CMK (cell line): ENCODE measurements at regions not wholly inside any gene's neighbourhood (a gene's known extent, or its start where the extent isn't known, plus 50 kb on each side); places are given as distances from the start of the nearest gene placed in this dataset.
"Not testable (repeated sequence)": the region's sequence is repeated elsewhere in the genome, so short reads cannot be mapped to it uniquely, and the experiment has no call there.

Source experiments
- DNase-seq: peaks from one replicate; pipeline ENCODE4 v3.0.0-alpha.2; 2010; ENCODE audit warnings: low read depth

GRCh38 chr14:71328183-71328582, 420.9 kb downstream of the PCNX1 start:
- no peak for DNase-seq

- DNase-seq: no peak
Observed at GRCh38 chr14:71328954-71329353, 421.7 kb downstream of the PCNX1 start.

- no peak for DNase-seq
Observed at GRCh38 chr14:71331403-71331802, 424.1 kb downstream of the PCNX1 start.

GRCh38 chr14:71332476-71332875, 425.2 kb downstream of the PCNX1 start:
- DNase-seq: no peak

GRCh38 chr14:71333705-71334104, 426.4 kb downstream of the PCNX1 start:
- no peak for DNase-seq

- DNase-seq: no peak
Observed at GRCh38 chr14:71336489-71337192, 429.4 kb downstream of the PCNX1 start.

GRCh38 chr14:71338153-71338552, 430.9 kb downstream of the PCNX1 start:
- DNase-seq: no peak

- DNase-seq: no peak
Observed at GRCh38 chr14:71339650-71340415, 432.6 kb downstream of the PCNX1 start.

GRCh38 chr14:71341156-71341555, 433.9 kb downstream of the PCNX1 start:
- DNase-seq: no peak

GRCh38 chr14:71343724-71344123, 436.5 kb downstream of the PCNX1 start:
- DNase-seq: no peak

- no peak for DNase-seq
Observed at GRCh38 chr14:71344506-71344905, 437.2 kb downstream of the PCNX1 start.

GRCh38 chr14:71346685-71347084, 439.4 kb downstream of the PCNX1 start:
- DNase-seq: no peak

GRCh38 chr14:71348394-71348793, 441.1 kb downstream of the PCNX1 start:
- DNase-seq: no peak

- no peak for DNase-seq
Observed at GRCh38 chr14:71348817-71349216, 441.6 kb downstream of the PCNX1 start.

GRCh38 chr14:71354142-71354541, 446.9 kb downstream of the PCNX1 start:
- DNase-seq: no peak

- no peak for DNase-seq
Observed at GRCh38 chr14:71354801-71355200, 447.5 kb downstream of the PCNX1 start.

- no peak for DNase-seq
Observed at GRCh38 chr14:71355324-71356201, 448.3 kb downstream of the PCNX1 start.

- DNase-seq: no peak
Observed at GRCh38 chr14:71358209-71358931, 451.1 kb downstream of the PCNX1 start.

GRCh38 chr14:71358932-71359421, 451.7 kb downstream of the PCNX1 start:
- not testable (repeated sequence) for DNase-seq

GRCh38 chr14:71359823-71360222, 452.6 kb downstream of the PCNX1 start:
- DNase-seq: no peak

- no peak for DNase-seq
Observed at GRCh38 chr14:71361336-71361735, 454.1 kb downstream of the PCNX1 start.

GRCh38 chr14:71361874-71362273, 454.6 kb downstream of the PCNX1 start:
- no peak for DNase-seq
